CD4-positive, alpha-beta T cell treated with Interleukin-21 for 1 hour (primary cell): ENCODE measurements at regions not wholly inside any gene's neighbourhood (a gene's known extent, or its start where the extent isn't known, plus 50 kb on each side); places are given as distances from the start of the nearest gene placed in this dataset.
"Not testable (repeated sequence)": the region's sequence is repeated elsewhere in the genome, so short reads cannot be mapped to it uniquely, and the experiment has no call there.

ENCODE experiments used
- DNase-seq: peaks from one replicate; pipeline ENCODE4 v3.0.0-alpha.2; 2020

GRCh38 chr2:53490659-53491058, 276.9 kb upstream of the CHAC2 start:
- DNase-seq, result no peak

GRCh38 chr2:53486185-53486899, 281.3 kb upstream of the CHAC2 start:
- not testable (repeated sequence) for DNase-seq

DNA sequence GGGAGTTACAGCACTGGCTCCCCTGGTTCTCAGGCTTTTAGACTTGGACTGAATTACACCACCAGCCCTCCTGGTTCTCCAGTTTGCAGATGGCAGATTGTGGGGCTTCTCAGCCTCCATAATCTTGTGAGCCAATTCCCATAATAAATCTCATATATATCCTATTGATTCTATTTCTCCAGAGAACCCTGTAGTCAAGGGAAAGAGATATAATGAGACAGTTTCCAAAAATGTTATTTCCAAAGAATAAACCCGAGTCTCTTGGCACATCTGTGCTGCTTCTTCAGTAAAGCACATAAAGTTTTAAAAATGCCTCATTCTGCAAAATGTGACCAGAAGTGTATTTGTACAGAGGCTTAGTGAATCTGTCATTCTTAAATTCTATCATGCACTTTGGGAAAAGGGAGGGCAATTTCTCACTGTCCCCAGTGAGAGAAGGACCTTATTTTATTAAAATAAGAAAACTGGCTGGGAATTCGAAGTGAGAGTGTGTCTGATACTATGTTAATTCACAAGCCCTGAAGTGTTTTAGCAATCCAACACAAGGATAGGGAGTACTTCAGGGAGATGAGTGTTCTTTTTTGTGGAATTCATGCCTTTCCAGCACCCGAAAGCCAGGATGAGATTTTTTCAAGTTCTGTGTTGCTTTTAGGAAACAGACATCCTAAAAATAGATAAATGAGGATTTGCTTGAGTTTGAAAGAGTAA, 282.4 kb upstream of the CHAC2 start:
- DNase-seq, result no peak

DNA sequence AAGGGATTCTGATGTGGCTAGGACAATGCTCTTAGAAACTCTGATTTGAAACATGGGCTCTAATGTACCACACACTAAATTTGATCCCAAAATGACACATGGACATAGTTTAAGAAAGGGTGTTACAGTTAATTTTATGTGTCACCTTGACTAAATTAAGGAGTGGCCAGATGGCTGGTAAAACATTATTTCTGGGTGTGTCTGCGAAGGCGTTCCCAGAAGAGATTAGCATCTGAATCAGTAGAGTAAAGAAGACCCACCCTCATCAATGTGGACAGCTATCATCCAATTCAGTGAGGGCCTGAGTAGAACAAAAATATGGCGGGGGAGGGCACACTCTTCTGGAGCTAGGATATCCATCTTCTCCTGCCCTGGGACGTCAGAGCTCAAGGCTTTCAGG, 283.1 kb upstream of the CHAC2 start:
- no peak for DNase-seq

DNA sequence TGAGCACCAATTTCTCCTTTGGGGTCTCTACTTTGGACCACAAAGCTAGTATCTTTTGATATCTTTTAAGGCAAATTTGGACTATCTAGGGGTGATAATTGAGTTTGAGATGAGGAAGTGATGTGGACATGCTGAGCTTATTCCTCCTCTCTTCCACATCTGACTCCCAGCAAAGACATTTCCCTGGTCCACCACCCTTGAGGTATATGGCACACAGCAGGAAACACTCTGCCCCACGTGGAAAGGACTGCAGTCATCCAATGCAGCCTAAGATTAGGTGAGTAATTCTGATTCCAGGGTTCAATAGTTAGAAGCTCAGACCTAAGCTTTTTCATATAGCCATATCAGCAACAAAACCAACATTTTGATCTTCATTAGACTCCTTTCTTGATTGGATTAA, 290.1 kb upstream of the CHAC2 start:
- DNase-seq, result no peak

DNA sequence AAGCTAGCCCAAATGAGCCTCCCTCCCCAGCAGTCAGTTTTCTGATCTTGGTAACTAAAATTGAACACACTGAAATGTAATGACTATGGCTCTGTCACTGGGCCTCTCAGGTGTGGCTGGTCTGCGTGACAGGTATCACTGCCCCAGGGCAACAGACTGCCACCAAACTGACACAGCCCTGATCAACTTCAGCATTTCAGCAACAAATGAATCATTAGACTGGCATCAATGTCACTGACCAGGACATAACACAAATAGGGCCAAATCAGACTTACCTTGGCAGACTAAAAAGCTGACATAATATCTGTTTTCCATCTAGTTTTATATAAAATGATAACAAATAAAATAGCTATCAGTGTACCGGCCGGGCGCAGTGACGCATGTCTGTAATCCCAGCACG, 290.8 kb upstream of the CHAC2 start:
- no peak for DNase-seq

- DNase-seq, result no peak
Observed at GRCh38 chr2:53475766-53476165, 291.8 kb upstream of the CHAC2 start.

DNA sequence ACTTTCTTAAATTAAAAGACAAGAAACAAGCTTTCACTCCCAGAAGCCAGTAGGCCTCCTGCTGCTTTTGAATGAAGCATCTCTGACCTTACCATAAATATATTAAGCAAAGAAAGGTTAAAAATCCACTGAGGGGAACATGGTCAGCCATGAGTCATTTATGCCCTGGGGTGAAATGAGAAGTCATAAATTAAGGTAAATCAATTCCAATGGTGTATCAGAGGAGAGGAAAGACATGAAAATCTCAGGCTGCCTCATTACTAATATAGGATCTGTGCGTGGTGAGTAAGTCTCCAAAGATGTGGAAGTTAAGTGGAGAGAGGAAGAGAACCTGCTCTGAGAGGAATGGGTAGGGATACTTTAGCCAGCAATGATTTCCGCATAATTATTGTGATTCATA, 292.3 kb upstream of the CHAC2 start:
- no peak for DNase-seq

- no peak for DNase-seq
Observed at GRCh38 chr2:53474914-53475313, 292.7 kb upstream of the CHAC2 start.

DNA sequence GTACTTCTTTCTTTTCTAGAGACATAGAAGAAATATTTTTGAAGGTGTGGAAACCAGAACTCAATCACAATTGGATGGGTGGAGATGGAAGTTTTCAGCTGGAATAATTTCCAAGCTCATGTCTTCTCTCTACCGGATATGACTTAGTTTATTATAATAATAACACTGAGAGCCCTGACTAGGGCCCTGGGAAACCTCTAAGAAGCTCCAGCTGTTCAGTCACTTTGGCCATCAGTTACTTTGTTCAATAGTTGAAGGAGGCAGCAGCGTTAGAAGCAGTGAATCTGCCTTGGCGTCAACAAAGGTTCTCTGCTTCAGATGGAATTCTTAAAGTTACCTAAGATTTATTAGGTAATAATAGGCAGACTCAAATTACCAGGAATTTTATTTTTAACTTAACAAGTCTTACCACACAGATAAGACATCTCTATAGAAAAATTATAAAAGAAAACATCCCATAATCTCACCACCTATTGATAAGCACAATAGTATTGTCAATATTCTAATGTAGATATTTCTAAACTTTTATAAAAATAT, 293.8 kb upstream of the CHAC2 start:
- DNase-seq, result no peak

- no peak for DNase-seq
Observed at GRCh38 chr2:53473236-53473635, 294.4 kb upstream of the CHAC2 start.

GRCh38 chr2:53467467-53468180, 300.0 kb upstream of the CHAC2 start:
- no peak for DNase-seq

GRCh38 chr2:53463806-53464726, 303.5 kb upstream of the CHAC2 start:
- DNase-seq, result no peak

GRCh38 chr2:53460937-53461336, 306.7 kb upstream of the CHAC2 start:
- DNase-seq, result no peak

DNA sequence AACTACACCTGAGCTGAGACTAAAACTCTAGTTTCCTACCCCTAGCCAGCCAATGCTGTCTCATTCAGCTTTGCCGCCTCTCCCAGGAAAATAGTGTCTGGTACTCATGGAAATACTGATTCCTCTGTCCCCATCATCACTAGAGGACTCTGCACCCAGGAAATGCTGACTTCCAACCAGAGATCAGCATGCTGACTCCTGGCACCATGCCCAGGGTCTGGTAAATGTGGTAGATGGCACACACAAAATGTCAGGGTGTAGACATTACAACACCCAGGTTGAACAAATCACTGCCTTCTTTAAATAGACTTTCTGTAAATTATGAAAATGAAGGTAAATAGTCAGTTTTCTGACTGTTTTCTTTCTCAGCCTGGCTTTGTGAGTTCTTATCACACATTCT, 307.3 kb upstream of the CHAC2 start:
- no peak for DNase-seq

GRCh38 chr2:53455094-53455493, 312.5 kb upstream of the CHAC2 start:
- no peak for DNase-seq

DNA sequence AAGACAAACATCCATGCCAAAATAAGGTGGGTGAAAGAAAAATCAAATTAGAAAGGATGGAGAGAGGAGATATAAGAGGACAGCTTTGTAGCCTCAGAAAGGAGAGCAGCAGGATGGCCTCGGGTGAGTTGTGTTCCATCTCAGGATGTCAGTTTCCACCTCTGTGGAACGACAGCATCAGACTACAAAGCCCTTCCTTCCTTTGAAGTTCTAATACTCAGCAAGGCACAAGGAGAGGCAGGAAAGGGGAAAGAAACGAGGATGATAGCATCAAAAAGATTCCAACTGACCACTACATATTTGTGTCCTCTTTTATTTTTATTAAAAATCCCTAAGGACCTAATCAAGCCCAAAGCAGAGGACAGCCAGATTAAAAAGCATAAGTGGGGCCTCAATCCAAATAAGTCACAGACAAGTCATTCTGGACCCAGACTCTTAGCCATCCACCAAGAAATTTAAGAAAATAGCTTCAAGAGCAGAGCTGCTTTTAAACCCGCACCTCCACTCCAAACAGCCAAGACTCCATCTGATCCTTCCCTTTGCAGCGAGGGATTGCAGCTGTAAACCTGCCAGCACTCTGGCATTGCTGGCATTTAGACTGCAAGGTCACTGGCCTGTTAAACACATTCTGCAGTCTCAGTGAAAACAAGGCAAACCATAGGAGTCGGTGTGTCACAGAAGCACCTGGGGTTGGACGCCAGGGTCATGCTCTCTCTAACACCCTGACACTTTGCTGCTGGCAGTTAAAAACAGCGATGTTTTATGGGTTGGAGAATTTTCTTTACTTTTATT, 314.5 kb upstream of the CHAC2 start:
- no peak for DNase-seq

- no peak for DNase-seq
Observed at GRCh38 chr2:53452400-53452799, 315.2 kb upstream of the CHAC2 start.

DNA sequence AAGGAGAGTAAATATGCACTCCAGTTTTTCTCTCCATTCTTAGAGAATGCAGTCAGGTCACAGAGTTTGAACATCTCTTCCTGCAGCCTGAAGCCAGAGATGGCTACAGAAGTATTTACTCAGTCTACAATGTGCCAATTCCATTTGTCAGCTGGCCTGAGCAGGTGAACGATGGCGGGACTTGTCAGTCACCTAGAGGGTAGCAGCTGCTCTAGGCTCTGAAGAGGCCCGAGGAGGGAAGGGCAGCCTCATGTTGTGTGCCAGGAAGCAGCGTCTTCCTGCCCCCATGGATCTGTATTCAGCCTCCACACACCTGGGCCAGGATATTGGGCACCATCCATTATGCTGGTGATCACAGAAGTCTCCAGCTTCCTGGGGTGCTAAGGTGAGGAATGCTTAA, 316.7 kb upstream of the CHAC2 start:
- DNase-seq, result no peak

- no peak for DNase-seq
Observed at GRCh38 chr2:53448591-53448990, 319.0 kb upstream of the CHAC2 start.

DNA sequence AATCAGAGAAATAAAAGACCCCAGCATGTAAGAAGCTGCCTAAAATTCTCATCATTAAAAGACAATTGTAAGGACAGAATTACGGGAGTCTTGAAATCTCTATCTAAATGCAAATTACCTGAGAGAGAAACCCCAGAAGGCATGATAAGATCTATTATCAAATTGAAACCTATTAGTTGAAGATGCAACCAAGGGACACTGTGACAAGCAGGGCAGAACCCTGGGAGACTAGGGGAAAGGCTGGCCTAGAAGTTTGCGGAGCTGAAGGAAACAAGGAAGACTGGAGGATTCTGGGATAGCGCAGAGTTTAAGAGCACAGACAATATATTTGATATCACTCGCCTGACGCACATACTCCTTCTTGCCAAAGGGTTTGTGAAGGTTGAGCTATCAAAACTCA, 319.5 kb upstream of the CHAC2 start:
- DNase-seq, result no peak
